Activated CD4-positive, alpha-beta T cell treated with anti-CD3 and anti-CD28 coated beads, Interleukin-2, amount 50 U/mL, for 16 hours (primary cell): ENCODE measurements at regions not wholly inside any gene's neighbourhood (a gene's known extent, or its start where the extent isn't known, plus 50 kb on each side); places are given as distances from the start of the nearest gene placed in this dataset.

Experiments
- DNase-seq: peaks from one replicate; pipeline ENCODE4 v3.0.0-alpha.2; 2020

DNA sequence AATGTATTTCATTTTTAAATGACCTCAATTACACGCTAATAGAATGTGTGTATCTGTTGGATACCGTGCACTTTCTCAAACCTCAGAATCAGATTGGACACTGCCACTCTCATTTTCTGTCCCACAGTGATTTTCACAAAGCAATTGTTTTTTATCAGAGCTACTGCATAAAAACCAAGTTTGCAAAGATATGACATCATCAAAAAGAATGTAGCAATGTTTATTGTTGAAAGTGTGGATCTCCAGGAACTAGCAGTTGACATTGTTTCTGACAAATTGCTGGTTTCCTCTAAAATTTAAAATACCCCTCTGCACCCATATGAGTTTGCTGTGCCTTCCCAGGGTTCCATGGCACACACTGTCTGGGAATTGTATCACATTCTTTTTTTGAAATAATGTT, 362.7 kb upstream of the DDI1 start:
- no peak for DNase-seq

DNA sequence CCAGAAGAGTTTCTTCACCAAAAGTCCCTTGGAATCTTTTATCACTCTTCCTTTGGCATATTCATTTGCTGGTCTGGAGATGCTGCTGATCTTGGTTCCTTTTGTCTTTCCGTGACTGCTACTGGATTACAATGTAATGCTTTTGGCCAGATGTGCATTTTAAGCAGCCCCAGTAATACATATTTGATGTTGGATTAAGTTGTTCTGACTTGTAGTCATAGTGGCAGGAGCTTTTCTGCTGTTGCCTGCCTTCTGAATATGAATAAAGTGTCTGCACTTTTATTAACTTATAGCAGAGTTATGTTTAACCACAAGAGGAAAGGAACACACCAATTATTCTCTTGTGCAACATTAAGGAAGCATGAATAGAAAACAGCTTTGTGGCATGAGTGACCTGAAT, 360.0 kb upstream of the DDI1 start:
- no peak for DNase-seq

DNA sequence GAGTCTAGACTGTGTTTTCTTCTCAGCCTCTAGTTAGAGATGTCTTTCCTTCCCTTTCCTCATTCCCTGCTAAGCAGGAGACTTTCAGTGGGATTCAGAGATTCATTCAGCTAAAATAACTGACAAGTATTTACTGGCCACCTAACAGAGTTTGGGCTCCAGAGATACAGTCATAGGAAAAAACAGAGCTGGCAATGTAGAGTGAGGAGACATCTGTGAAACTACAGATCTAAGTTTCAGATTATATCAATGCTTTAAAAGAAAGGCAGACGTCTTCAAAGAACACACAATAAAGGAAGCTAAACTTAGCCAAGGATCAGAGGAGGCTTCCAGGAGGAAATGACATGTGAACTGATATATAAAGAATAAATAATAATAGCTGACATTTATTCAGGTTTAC, 355.6 kb upstream of the DDI1 start:
- DNase-seq = no peak

DNA sequence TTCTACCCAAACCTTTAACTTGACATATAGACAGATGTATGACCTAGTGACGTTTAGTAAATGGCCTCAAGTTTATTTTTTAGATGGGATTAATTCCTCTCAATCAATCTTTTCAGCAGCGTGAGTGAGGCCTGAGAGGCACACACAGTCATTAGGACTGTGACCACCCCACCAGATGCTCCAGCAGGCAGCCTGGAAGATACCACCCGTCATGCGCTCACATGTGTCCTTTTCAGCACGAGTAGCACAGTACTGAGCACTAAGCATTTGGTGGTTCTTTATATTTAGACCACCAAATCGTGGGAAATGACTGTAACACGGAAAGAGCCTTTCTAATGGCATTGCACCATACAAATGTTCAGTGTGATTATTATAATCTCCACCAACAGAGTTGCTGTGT, 354.6 kb upstream of the DDI1 start:
- no peak for DNase-seq

DNA sequence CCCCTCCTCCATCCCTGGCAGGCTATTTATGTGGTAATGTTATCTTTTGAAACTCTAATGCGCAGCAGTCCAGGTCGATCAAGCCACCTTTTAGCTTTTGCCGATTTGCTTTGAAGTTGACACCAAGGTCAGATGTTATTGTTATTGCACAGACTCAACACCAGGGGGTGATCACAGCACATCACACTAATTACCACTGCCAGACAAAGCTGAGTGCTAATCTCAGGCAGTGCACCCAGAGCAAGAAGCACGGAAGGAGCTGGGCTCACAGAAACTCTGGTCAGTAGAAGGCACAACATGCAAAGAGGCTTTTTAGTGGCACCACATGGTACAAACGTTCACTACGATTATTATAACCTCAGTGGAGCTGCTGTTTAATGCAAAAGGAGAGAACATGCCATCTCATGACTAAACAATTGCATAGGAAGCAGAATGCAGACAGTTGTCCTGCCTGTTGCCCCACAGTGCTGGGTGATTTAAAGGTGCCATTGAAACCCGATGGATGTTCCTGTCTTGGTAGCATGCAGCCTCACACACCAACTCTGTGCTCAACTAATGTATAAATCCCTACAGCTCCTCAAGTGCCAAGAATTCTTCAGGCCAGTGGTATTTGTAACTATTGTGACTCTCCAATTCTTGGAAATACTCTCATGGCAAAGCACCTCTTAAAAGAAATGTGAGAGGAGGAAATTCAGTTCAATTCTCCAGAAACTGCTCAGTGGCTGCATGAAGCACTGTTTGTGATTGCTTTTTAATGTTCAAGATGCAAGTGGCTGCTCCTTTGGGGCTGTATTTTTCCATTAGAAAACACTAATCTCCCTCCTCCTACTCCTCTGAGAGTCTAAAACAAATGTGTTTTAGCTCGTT, 353.9 kb upstream of the DDI1 start:
- peak; percentile 59 for DNase-seq

DNA sequence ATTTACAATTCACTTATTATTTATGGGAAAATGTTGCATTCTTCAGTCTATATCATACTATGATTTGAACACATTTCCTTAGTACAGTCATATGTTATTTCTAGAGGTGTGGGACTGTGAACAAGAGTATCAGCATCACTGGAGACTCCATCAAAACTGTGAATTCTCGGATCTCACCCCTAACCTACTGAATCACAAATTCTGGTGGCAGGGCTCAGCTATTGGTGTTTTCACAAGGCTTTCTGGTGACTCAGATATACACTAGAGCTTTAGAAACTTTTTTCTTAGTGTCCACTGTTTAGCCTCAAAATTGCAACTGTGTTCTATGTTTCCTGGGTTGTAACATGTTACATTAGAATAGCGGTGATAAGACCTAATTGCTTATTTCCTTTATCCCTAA, 352.9 kb upstream of the DDI1 start:
- no peak for DNase-seq

DNA sequence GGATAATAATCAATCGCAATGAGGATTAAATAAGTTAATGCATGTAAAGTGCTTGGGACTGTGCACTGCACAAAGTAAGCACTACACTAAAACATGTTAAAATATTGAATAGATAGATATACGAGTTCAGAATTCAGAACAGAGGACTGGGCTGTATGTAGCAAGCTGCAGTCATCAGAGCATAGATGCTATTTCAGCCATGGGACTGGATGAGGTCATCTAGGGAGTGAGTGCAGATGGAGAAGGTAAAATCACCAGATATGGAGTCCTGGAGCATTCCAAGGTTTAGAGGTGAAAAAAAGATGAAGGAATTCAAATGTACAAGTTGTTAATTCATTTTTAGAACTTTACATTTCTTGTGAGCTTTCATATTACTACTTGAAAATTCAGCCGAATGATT, 347.5 kb upstream of the DDI1 start:
- DNase-seq = no peak

DNA sequence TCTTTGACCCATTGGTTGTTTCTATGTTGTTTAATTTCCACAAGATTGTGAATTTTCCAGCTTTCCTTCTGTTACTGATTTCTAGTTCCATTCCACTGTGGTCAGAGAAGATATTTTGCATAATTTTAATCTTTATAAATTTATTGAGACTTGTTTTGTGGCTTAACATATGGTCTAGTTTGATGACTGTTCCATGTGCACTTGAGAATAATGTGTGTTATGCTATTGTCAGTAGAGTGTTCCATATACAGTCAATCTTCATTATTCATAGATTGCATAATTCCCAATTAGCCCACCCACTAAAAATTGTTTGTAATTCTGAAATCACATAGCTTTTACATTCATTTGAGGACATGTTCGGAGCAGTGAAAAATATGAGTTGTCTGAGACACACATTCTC, 346.1 kb upstream of the DDI1 start:
- no peak for DNase-seq

DNA sequence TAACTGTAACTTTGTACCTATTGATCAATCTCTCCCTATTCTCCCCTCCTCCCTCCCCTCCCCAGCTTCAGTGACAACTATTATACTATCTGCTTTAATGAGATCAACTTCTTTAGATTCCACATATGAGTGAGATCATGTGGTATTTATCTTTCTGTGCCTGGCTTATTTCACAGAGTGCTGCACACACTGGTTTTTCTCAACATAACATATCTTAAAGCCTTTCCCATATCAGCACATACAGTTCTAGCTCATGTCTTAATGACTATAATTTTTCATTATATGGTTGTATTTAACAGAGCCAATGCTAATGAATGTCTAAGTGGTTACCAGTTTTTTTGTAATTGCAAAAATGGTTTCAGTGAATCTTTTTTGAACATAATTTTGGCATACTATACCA, 340.3 kb upstream of the DDI1 start:
- no peak for DNase-seq

DNA sequence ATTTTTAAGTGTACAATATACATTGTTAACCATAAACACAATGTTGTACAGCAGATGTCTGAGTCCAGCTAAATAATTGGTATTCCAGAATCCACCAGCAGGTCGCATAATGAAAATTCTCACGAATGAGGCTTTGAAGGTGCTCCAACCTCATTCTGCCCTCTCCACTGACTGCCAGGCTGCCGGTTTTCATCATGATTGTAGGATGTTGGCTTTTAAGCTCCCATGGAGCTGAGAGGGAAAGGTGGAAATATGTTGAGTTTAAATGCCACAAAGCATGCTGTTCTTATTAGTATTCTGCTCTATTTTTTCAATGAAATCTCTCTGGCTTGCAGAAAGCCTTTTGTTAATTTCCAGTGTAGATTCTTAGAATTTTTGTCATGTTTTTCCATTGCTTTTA, 337.2 kb upstream of the DDI1 start:
- no peak for DNase-seq

DNA sequence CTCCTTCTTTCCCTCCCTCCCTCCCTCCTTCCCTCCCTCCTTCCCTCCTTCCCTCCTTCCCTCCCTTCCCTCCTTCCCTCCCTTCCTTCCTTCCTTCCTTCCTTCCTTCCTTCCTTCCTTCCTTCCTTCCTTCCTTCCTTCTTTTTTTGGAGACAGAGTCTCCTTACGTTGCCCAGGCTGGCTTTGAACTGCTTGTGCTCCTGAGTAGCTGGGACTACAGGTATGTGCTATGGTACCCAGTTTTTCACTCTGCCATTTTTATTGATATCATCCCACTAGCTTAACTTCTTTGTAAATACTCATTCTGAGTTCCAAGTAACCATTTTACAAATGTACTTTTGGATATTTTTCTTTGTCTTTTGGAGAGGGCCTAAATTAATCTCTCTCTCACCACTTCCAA, 336.8 kb upstream of the DDI1 start:
- DNase-seq = no peak

DNA sequence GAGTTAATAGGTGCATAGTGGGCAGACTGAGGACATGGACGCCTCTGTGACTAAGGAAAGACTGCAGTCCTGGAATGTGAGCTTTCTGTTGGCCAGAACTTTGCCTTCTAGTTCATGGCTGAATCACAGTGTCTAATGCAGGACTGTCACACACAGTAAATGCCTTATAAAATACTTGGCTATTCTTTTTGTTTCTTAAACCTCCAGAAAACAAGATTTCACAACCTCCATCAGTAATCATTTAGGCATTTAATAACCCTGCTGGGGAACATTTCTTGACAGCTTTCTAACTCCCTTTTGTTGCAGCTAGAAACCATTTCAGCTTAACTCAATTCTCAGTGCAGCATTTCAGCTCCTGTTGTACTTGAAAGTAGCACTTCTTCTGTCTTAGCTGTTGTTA, 335.8 kb upstream of the DDI1 start:
- no peak for DNase-seq

DNA sequence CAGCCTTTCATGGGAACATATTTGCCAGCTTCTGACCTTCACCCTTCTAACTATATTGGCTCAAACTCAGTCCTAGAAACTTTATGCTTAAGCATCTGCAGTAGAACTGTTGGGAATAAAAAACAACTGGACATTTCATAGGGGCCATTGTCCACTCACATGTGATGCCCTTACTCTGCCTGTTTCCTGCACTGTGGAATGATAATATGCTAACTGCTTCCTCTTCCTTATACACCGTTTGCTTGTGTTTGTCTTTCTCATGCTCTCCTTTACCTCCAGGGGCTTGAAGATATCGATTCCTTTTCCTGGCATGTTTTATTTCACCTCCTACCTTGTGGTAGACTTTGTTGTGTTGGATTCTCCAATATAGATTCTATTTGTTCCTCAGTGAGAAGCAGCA, 333.0 kb upstream of the DDI1 start:
- no peak for DNase-seq

DNA sequence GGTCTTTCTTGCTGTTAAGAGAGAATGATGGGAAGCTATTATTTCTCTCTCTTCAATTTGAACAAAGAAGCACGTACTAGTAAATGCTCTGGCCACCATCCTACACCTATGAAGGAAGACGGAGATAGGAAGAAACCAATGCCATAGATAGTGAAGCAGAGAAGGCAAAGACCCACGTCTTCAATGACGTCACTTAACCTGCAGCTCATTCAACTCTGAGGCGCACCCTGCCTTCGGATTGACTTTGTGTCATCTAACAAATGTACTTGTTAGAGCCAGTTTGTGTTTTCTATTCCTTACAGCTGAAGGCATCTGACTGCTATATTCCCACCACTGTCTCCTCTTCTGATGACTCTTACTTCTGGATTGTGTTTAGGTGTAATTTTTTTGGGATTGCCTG, 332.5 kb upstream of the DDI1 start:
- no peak for DNase-seq

DNA sequence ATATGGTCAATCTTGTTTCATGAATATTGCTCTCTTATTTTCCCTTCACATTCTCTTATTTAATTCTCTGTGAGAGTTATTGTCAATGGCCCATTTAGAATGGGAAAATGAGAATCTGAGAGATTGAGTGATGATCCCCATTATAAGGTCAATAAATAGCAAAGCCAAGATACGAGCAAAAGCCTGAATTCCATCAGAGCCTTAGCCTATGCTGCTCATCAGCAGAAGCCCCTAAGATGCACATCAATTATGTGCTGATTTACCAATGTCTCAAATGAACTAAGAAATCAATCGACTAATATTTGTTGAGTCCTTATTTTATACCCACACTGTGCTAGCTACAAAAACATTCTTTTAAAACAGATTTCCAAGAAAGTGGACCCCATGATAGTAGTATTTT, 330.8 kb upstream of the DDI1 start:
- no peak for DNase-seq

DNA sequence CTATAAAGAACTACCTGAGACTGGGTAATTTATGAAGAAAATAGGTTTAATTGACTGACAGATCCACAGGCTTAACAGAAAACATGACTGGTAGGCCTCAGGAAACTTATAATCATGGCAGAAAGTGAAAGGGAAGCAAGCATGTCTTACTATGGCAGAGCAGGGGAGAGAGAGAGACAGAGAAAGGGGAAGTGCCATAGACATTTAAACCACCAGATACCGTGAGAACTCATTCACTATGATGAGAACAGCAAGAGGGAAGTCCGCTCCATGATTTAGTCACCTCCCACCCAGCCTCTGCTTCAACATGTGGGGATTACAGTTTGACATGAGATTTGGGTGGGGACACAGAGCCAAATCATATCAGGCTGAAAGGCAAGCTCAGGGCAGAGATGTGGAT, 327.1 kb upstream of the DDI1 start:
- DNase-seq = no peak

DNA sequence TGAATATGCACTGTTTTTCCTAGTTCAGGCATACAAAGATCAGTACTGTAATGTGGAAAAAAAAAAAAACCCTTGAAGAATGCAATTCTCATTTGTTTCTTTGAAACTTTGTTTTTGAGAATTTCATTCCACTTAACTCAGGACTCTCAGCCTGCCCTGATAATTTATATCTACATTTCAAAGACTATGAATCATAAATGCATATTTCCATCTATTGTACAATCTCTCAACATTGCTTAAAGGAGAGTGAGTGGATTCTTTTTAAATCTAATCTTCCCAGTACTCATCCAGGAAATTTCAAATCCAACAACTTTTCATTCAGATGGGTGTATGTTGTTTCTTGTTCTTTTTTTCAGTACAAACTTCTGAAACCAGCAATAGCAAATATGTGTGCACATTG, 322.2 kb upstream of the DDI1 start:
- DNase-seq = no peak

DNA sequence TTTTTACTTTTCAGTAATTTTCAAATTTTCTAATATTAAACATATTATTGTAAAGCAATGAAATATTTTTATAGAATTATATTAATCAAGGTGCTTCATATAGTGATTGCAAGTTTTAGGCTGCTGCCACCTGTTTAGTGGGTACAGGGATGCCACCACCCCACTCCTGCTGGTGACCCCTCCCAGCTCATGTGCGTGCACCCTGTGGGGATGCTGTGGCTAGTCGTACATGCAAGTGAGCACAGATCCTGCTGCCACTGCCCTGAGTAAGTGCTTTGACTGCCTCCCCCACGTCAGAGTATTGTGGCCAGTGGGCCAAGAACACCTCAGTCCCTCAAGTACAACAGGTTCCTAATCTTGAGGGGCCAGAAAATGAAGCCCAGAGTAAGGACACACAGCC, 320.1 kb upstream of the DDI1 start:
- DNase-seq = no peak

DNA sequence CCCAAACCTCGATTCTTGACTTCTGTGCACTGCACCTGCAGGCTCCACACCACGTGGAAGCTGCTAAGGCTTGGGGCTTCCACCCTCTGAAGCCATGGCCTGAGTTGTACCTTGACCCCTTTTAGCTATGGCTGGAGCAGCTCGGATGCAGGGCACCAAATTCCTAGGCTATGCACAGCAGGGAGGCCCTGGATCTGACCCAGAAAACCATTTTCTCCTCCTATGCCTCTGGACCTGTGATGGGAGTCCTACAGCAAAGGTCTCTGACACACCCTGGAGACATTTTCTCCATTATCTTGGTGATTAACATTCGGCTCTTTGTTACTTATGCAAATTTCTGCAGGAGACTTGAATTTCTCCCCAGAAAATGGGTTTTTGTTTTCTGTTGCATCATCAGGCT, 309.2 kb upstream of the DDI1 start:
- no peak for DNase-seq

DNA sequence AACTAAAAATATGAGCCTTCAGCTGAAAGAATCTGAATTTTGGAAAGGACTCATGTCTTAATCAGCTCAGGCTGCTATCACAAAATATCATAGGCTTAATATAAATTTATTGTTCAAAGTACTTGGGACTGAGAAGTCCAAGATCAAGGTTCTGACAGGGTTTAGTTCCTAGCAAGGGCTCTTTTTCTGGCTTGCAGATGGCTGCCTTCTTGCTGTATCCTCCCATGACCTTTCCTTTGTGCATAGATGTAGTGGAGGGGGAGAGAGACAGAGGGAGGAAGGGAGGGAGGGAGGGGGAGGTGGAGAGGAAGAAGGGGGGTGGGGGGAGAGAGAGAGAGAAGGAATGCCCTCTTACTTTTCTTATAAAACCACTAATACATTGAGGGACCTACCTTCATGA, 306.8 kb upstream of the DDI1 start:
- no peak for DNase-seq

DNA sequence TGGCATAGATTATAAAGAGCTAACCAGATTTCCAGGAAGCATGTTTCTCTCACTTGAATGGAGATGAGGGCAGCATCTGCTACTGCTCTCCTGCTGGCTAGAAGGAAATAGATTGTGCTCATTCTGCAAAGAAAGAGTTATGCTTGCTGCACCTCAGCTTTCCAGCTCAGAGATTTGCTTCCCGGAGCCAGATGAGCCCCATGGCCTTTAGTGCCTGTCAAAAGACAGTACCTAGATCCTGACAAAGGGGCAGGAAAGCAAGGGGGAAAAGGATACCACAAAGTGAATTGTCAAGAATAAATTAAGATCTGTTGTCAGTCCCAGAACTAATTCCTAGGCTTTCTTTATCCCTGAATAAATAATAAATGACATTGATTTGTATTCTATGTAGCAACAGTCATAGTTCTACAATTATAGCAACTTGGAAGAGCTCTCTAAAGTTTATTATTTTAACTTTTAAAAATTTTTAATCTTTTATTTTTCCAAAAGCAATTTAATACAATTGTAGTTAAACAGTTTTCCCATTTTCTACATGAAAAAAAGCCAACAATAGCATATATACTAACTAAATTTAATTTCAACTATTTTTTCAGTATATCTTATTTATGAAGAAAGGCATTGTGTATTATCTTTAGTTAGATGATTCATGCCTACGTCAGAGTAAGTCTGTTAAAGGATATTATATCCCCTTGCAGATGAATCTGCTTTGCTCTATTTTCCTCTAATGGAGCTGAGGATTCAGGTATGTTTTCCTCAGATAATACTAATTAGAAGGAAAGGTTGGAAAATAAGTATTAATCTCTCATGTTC, 306.1 kb upstream of the DDI1 start:
- DNase-seq = no peak

DNA sequence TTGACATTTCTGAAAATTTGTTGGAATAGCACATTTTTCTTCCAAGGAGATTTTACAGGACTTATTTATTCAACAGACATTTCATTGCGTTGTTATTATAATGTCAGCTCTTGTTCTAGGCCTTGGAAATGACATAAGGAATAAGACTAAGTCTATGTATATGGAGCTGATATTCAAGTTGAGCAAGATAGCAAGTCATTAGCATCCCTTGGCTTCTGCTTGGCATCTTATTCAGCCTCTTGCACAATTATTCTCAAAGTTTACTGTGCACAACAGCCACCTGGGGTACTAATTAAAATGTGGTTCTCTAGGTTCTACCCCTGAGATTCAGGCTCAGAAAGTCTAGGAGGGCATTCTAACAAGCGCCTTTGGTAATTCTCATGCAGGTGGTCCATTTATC, 304.8 kb upstream of the DDI1 start:
- no peak for DNase-seq

DNA sequence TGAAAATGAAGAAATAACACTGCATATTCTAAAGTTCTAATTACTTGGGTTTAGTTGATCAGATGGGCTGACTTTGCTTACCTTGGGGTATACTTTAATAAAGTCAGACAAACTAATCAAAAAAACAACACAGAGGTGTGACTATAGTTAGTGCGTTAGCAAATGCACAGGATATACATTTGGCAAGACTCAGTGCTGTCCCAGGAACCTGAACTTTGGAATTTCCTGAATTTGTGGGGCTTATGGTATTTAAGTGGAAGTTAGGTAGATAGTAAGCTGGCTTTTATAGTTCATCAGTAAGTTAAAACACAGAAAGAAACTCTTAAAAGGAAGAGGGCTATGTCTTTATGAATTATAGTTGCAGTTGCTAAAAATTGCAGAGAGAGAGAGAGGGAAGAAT, 302.6 kb upstream of the DDI1 start:
- no peak for DNase-seq

DNA sequence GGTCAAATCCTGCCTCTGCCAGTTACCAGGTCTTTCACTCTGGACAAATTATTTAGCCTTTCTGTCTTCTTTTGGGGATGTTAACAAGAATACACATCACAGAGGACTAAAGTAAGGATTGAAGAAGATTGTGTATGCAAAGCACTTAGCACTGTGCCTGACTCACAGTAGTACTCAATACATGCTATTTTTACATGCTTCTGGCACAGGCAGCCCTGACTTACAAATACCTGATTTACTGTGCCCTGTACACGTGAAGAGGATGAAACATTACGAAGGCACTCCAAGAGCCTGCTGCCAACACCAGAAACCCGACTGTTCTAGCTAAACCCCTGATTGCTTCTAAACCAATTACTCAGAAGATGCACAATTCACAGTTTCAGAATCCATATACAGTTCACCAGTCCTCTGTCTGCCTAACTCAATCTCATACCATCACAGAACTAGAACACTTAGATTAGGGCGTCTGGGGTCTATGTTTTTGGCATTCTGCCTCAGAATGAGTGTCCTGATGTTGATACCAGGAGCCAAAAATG, 300.9 kb upstream of the DDI1 start:
- DNase-seq = no peak
